ENCODE measurements at regions not wholly inside any gene's neighbourhood (a gene's known extent, or its start where the extent isn't known, plus 50 kb on each side); places are given as distances from the start of the nearest gene placed in this dataset.
A peak's percentile ranks its signal among the peaks of the same experiment; 100 is the strongest.

DNA sequence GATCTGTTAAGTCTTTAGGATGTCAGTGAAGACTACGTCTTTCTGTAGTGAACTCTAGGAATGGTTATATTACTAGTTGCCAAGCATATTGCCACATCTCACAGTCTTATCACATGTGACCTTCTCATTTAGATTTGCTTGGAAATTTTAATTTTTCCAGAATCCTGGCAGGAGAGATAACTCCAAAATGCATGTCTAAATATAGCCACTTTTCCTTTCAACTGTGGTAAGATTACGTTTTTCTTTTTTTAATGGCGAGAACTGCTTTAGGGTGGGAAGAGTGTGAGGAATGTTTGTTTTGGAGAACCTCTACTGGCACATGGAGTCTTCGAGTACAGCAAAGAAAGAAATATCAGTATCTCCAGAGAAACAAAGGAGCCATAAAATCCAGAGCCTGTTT, 91.7 kb upstream of the ADAMTSL1 start:
- Histone ChIP-seq H3K4me1 (replicated peaks) (no peaks in the 10 kb centered on the region), H3K27me3 (replicated peaks) (no peaks in the 10 kb centered on the region), H3K4me3 (no peak overlapping the region), H3K27ac (no peak overlapping the region), H3K9me3 (replicated peaks) (no peaks in the 10 kb centered on the region), H3K36me3 (no peaks in the 10 kb centered on the region)
- no peak for DNase-seq (ENCODE audit: low read depth in 1 of 2, low spot score in 2 of 2)

- no peak for DNase-seq (ENCODE audit: low read depth in 1 of 2, low spot score in 2 of 2)
Observed at GRCh38 chr9:18384066-18384465, 89.9 kb upstream of the ADAMTSL1 start.

DNA sequence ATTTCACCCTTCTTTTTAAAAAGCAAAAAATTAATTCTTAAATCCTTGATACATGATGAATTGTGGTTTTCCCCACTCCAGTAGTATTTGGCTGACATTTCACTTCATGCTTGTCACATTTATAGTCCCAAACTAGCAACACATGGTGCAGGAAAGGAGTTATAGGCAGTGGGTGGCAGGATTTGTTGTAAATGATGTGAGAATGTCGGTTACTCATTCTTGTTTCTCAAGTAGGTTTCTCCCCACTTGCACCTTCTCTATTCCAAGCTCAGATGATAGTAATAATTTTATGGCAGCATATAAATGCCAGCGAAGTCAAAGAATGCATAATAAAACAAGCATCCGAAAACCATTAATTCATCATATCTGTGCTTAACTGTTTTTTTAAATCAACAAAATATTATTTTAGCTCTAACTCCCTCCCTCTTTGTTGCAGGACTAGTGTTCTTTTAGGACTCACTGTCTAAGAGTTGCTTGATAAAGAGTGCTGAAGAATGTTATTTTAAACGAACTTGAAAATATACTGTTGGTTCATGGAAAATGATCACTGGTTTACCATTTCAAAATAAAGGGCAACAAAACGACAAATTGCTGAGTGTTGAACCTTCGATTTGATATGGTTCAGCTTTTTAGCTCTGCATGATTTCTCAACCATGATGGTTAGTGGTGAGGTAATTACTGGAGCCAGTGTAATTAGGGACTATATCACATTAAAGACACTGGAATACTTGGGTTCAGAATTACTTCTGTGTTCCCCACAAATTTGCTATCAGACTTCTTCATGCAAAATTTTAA, 88.1 kb upstream of the ADAMTSL1 start:
- Histone ChIP-seq H3K27ac (no peak overlapping the region), H3K27me3 (replicated peaks) (no peaks in the 10 kb centered on the region), H3K9me3 (replicated peaks) (no peaks in the 10 kb centered on the region), H3K36me3 (no peaks in the 10 kb centered on the region), H3K4me1 (replicated peaks) (no peaks in the 10 kb centered on the region), H3K4me3 (no peak overlapping the region)
- no peak for DNase-seq (ENCODE audit: low read depth in 1 of 2, low spot score in 2 of 2)

More at GRCh38 chr9:18384066-18384465, 89.9 kb upstream of the ADAMTSL1 start:
- no peaks in the 10 kb centered on the region for H3K9me3 ChIP-seq (replicated peaks)
- H3K27ac ChIP-seq: no peak overlapping the region
- no peaks in the 10 kb centered on the region for H3K27me3 ChIP-seq (replicated peaks)
- no peaks in the 10 kb centered on the region for H3K4me1 ChIP-seq (replicated peaks)
- H3K4me3 ChIP-seq: no peak overlapping the region
- no peaks in the 10 kb centered on the region for H3K36me3 ChIP-seq

- DNase-seq (ENCODE audit: low read depth in 1 of 2, low spot score in 2 of 2): no peak
- H3K9me3 ChIP-seq (replicated peaks): no peaks in the 10 kb centered on the region
Observed at GRCh38 chr9:18390393-18390792, 83.6 kb upstream of the ADAMTSL1 start.

GRCh38 chr9:18393340-18394130, 80.4 kb upstream of the ADAMTSL1 start:
- Histone ChIP-seq H3K27ac (peak overlapping the region; percentile 66), H3K4me3 (no peak overlapping the region), H3K36me3 (no peaks in the 10 kb centered on the region), H3K4me1 (replicated peaks) (peaks cover 15% of the 10 kb centered on the region), H3K27me3 (replicated peaks) (no peaks in the 10 kb centered on the region), H3K9me3 (replicated peaks) (no peaks in the 10 kb centered on the region)
- DNase-seq (ENCODE audit: low read depth in 1 of 2, low spot score in 2 of 2): peak; percentile 50 to 64

More at GRCh38 chr9:18390393-18390792, 83.6 kb upstream of the ADAMTSL1 start:
- Histone ChIP-seq H3K4me3 (no peak overlapping the region), H3K36me3 (no peaks in the 10 kb centered on the region), H3K4me1 (replicated peaks) (peaks cover 15% of the 10 kb centered on the region), H3K27me3 (replicated peaks) (no peaks in the 10 kb centered on the region), H3K27ac (no peak overlapping the region)

- no peak overlapping the region for H3K4me3 ChIP-seq
- H3K4me1 ChIP-seq (replicated peaks): peaks cover 15% of the 10 kb centered on the region
- no peak for DNase-seq (ENCODE audit: low read depth in 1 of 2, low spot score in 2 of 2)
- H3K27ac ChIP-seq: no peak overlapping the region
- H3K36me3 ChIP-seq: no peaks in the 10 kb centered on the region
- no peaks in the 10 kb centered on the region for H3K9me3 ChIP-seq (replicated peaks)
- H3K27me3 ChIP-seq (replicated peaks): no peaks in the 10 kb centered on the region
Observed at GRCh38 chr9:18394847-18395351, 79.1 kb upstream of the ADAMTSL1 start.

DNA sequence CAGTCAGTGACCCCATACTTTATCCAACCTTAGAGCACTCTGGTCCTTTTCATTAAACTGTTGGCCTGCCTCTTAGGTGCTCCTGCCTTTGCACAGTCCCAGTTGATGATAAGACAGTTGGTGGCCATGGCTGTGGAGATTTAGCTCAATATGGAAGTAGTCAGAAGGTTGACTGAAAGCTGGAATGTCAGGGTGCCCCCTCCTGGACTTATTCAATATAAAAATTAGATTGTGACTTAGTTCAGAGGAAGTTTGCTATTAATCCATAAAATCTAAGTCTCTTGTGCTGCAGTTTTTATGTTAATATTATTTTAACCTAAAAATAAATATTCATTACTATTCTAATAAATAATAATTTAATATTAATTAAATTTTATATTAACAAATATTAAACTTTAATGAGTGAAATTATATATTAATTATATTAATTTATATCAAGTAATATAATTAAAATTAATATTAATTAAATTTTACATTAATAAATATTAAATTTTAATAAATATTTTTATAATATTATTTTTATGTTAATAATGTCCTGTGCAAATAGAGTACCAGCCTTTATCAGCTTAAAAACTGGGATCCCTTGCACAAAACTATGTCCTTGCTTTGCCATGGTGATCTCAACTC, 77.7 kb upstream of the ADAMTSL1 start:
- DNase-seq (ENCODE audit: low read depth in 1 of 2, low spot score in 2 of 2): no peak
- no peaks in the 10 kb centered on the region for H3K36me3 ChIP-seq
- H3K4me1 ChIP-seq (replicated peaks): peaks cover 15% of the 10 kb centered on the region
- no peaks in the 10 kb centered on the region for H3K9me3 ChIP-seq (replicated peaks)
- no peak overlapping the region for H3K4me3 ChIP-seq
- H3K27ac ChIP-seq: no peak overlapping the region
- H3K27me3 ChIP-seq (replicated peaks): no peaks in the 10 kb centered on the region

- Histone ChIP-seq H3K36me3 (no peaks in the 10 kb centered on the region), H3K9me3 (replicated peaks) (no peaks in the 10 kb centered on the region), H3K27me3 (replicated peaks) (no peaks in the 10 kb centered on the region), H3K4me3 (no peak overlapping the region), H3K4me1 (replicated peaks) (peaks cover 15% of the 10 kb centered on the region), H3K27ac (no peak overlapping the region)
- DNase-seq (ENCODE audit: low read depth in 1 of 2, low spot score in 2 of 2): no peak
Observed at GRCh38 chr9:18397076-18397475, 76.9 kb upstream of the ADAMTSL1 start.

DNA sequence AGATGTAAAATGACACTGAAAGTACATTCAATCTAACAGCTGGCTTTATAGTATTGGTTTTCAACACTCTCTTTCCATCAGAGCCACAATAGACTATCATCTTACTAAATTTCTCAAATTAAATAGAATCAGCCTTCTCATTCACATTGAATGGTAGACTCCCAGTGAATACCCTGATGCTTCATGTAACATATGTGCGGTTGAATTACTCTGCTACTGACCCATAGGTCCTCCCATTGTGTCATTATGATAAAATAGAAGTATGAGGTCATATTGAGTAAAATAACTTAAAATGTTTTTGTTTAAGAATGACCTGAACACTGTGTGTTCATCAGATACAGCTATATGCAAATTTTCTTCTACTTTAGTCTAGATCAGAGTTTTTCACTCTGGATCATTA, 75.9 kb upstream of the ADAMTSL1 start:
- Histone ChIP-seq H3K4me3 (no peak overlapping the region), H3K36me3 (no peaks in the 10 kb centered on the region), H3K27me3 (replicated peaks) (no peaks in the 10 kb centered on the region), H3K27ac (no peak overlapping the region), H3K4me1 (replicated peaks) (peaks cover 11% of the 10 kb centered on the region), H3K9me3 (replicated peaks) (no peaks in the 10 kb centered on the region)
- DNase-seq (ENCODE audit: low read depth in 1 of 2, low spot score in 2 of 2): no peak

DNA sequence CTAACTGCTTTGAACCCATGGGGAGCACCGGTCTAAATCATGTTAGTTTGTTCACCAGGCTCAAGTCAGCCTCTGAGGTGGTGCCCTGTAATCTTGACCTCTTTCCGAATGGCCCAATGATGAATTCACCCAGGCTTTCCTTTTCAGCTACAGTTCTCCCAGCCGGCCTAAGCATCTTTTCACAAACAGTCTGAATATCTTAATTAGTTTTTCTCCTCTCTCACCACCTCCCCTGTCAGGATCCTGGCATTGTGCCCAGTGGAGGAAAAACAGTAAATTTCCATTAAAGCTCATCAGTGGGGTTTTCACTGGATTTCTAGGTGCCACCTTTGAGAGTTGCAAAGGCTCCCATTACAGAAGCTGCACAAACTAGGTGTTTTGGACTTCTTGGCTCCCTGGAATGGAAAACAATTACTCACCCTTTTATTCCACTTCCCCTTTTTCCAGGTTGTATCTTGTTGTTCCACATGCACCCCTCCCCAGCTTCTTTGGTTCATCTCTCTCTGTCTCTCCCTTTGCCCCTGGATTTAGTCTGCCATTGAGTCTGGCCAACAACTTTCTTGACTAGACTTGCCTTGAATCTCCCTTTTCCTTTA, 69.4 kb upstream of the ADAMTSL1 start:
- Histone ChIP-seq H3K4me1 (replicated peaks) (no peaks in the 10 kb centered on the region), H3K9me3 (replicated peaks) (no peaks in the 10 kb centered on the region), H3K36me3 (no peaks in the 10 kb centered on the region), H3K4me3 (no peak overlapping the region), H3K27ac (no peak overlapping the region), H3K27me3 (replicated peaks) (no peaks in the 10 kb centered on the region)
- DNase-seq (ENCODE audit: low read depth in 1 of 2, low spot score in 2 of 2): no peak

GRCh38 chr9:18405240-18405639, 68.7 kb upstream of the ADAMTSL1 start:
- Histone ChIP-seq H3K36me3 (no peaks in the 10 kb centered on the region), H3K4me3 (no peak overlapping the region), H3K27ac (no peak overlapping the region), H3K4me1 (replicated peaks) (no peaks in the 10 kb centered on the region), H3K9me3 (replicated peaks) (no peaks in the 10 kb centered on the region), H3K27me3 (replicated peaks) (no peaks in the 10 kb centered on the region)
- no peak for DNase-seq (ENCODE audit: low read depth in 1 of 2, low spot score in 2 of 2)

DNA sequence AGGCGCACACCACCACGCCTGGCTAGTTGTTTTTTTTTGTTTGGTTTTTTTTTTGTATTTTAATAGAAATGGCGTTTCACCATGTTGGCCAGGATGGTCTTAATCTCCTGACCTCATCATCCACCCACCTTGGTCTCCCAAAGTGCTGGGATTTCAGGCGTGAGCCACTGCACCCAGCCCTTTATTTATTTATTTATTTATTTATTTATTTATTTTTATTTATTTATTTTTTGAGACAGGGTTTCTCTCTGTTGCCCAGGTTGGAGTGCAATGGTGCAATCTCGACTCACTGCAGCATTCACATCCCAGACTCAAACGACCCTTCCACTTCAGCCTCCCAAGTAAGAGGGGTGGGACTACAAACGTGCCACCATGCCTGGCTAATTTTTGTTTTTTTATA, 63.0 kb upstream of the ADAMTSL1 start:
- H3K4me3 ChIP-seq: no peak overlapping the region
- H3K9me3 ChIP-seq (replicated peaks): no peaks in the 10 kb centered on the region
- no peak overlapping the region for H3K27ac ChIP-seq
- H3K27me3 ChIP-seq (replicated peaks): no peaks in the 10 kb centered on the region
- DNase-seq (ENCODE audit: low read depth in 1 of 2, low spot score in 2 of 2): no peak
- H3K36me3 ChIP-seq: no peaks in the 10 kb centered on the region
- H3K4me1 ChIP-seq (replicated peaks): no peaks in the 10 kb centered on the region

DNA sequence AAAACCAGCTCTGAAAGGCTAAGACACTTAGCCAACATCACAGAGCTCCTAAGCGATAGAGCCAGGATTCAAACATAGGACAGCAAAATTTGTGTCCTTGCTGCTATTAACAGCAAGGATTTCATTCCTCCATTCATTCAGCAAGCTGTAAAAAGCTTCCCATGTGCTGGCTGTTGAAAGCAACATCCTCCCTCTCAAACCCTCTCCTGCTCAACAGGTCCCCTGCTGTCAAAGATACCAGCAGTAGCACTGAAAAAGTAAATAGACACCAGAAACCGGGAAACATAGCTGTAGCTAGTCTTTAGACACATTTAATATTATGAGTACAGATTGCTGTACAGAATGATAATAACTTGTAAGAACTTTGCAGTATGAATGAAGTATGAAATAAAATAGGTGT, 52.6 kb upstream of the ADAMTSL1 start:
- Histone ChIP-seq H3K27me3 (replicated peaks) (no peaks in the 10 kb centered on the region), H3K9me3 (replicated peaks) (no peaks in the 10 kb centered on the region), H3K36me3 (no peaks in the 10 kb centered on the region), H3K4me3 (no peak overlapping the region), H3K4me1 (replicated peaks) (no peaks in the 10 kb centered on the region), H3K27ac (no peak overlapping the region)
- no peak for DNase-seq (ENCODE audit: low read depth in 1 of 2, low spot score in 2 of 2)
